Ovary (tissue), 7 donors: ENCODE measurements at regions not wholly inside any gene's neighbourhood (a gene's known extent, or its start where the extent isn't known, plus 50 kb on each side); places are given as distances from the start of the nearest gene placed in this dataset.
"Not testable (repeated sequence)": the region's sequence is repeated elsewhere in the genome, so short reads cannot be mapped to it uniquely, and the experiment has no call there.

Experiments
- DNase-seq, 5 donors: peaks; one replicate each; pipeline ENCODE4 v3.0.0-alpha.2; 2019 to 2020
- H3K27ac ChIP-seq, 2 donors: fragments of 200-600 bp; one replicate each; pipeline versions ENCODE4 v1.5.1 to v1.8.0; 2019 to 2022
- H3K27me3 ChIP-seq: fragments of 200-600 bp; one replicate; pipeline ENCODE4 v1.8.0; 2022
- H3K36me3 ChIP-seq: fragments of 200-600 bp; sonication (generic); one replicate; pipeline ENCODE4 v1.5.1; 2019
- H3K4me1 ChIP-seq: one replicate; pipeline ENCODE4 v1.8.1; 2013; ENCODE audit warnings: mild to moderate bottlenecking, moderate library complexity; ENCODE audit not compliant: insufficient read depth
- H3K4me3 ChIP-seq: fragments of 200-600 bp; sonication (generic); one replicate; pipeline ENCODE4 v1.5.1; 2017
- H3K9me3 ChIP-seq, 2 donors: fragments of 200-600 bp in 1 of 2; sonication (generic) in 1 of 2; one replicate each; pipeline versions ENCODE4 v1.5.1 to v1.8.1; 2013 to 2019; ENCODE audit warnings: mild to moderate bottlenecking in 1 of 2, moderate library complexity in 1 of 2
- CTCF ChIP-seq, 3 donors: fragments of 450-650 bp in 2 of 3; fragments of 200-600 bp in 1 of 3; IDR thresholded peaks; one replicate each; pipeline versions ENCODE4 v1.5.1 to v1.8.0; 2016 to 2022; ENCODE audit warnings: antibody characterized with exemption in 3 of 3, mild to moderate bottlenecking in 1 of 3
- EP300 ChIP-seq: sonication (generic); formaldehyde crosslinking; IDR thresholded peaks from one replicate; pipeline ENCODE4 v1.6.1; 2017; ENCODE audit warnings: antibody characterized with exemption
- POLR2A ChIP-seq: fragments of 450-650 bp; IDR thresholded peaks from one replicate; pipeline ENCODE4 v1.6.1; 2017; ENCODE audit warnings: antibody characterized with exemption, mild to moderate bottlenecking, moderate library complexity
- whole genome bisulfite sequencing, 3 donors: extraction: QIAGEN DNeasy Blood & Tissue Kit in 1 of 3; methylation state at CpG; one replicate each; pipeline versions ENCODE4 v1.1.5 to v1.1.7; 2013 to 2017; 5-methylcytosine and 5-hydroxymethylcytosine counted together
- intact Hi-C, 4 donors: fragments of 100-400 bp; cut with DNase I; formaldehyde crosslinking; loops; one replicate each; pipeline versions ENCODE4 v1.11.0 to v1.15.1; 2022 to 2023
- donor health status: DM: no; HTN: no; CAD: no; lungs with moderate emphysema.
- donor health status: DM: no; HTN: no; CAD: no.
- donor health status: Bipolar disorder and iron deficiency.
- donor health status: DM: no; HTN: no; CAD: no.
- donor health status: DM: yes; HTN: yes; CAD: no.

DNA sequence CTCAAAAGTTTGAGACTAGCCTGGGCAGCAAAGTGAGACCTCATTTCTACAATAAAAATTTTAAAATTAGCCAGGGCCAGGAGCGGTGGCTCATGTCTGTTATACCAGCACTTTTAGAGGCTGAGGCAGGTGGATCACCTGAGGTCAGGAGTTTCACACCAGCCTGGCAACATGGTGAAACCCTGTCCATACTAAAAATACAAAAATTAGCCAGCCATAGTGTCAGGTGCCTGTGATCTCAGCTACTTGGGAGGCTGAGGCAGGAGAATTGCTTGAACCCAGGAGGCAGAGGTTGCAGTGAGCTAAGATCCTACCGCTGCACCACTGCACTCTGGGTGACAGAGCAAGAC is 85.1 kb upstream of the MAP4 start:
- 97 to 100% (median 98%) methylated on average over 2 of the region's 2 CpGs for WGBS, 3 donors

GRCh38 chr3:48092270-48092669 is 76.1 kb upstream of the MAP4 start:
- Histone ChIP-seq H3K36me3 (no peaks in the 10 kb centered on the region), H3K27ac (no peak overlapping the region), H3K4me3 (no peak overlapping the region), H3K27me3 (no peaks in the 10 kb centered on the region), H3K9me3 (no peaks in the 10 kb centered on the region), H3K4me1 (no peaks in the 10 kb centered on the region)
- no peak for TF ChIP-seq EP300
- TF ChIP-seq POLR2A: no peak
- no peak for TF ChIP-seq CTCF (IDR thresholded peaks at IDR 0.05)
- intact Hi-C loops: no loop called here
- no peak for DNase-seq
- 38 to 91% (median 39%) methylated on average over 2 of the region's 2 CpGs for WGBS, 3 donors

More for the DNA sequence above, 85.1 kb upstream of the MAP4 start:
- H3K4me3 ChIP-seq, H3K36me3 ChIP-seq, H3K27ac ChIP-seq, H3K4me1 ChIP-seq, DNase-seq, intact Hi-C loops, H3K27me3 ChIP-seq, H3K9me3 ChIP-seq: not testable (repeated sequence)

DNA sequence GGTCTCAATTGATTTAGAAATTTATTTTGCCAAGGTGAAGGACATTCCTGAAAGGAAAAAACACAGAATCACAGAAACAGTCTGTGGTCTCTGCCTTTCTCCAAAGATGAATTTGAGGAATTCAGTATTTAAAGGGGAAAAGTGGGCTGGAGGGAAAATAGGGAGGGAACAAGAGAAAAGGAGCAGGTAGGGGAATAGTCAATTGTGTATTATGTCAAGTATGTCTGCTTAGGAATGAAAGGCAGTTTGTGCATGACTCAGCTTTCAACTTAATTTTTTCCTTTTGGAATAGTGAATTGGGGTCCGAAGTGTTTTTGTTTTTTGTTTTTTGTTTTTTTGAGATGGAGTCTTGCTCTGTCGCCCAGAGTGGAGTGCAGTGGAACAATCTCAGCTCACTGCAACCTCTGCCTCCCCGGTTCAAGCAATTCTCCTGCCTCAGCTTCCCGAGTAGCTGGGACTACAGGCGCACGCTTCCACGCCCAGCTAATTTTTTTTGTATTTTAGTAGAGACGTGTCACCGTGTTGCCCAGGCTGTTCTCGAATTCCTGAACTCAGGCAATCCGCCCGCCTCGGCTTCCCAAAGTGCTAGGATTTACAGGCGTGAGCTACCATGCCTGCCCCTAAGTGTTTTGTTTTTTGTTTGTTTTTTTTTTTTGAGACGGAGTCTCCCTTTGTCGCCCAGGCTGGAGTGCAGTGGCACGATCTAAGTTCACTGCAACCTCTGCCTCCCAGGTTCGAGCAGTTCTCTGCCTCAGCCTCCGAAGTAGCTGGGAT is 74.1 kb upstream of the MAP4 start:
- peaks cover 2% of the 10 kb centered on the region for H3K4me1 ChIP-seq
- H3K36me3 ChIP-seq: no peaks in the 10 kb centered on the region
- H3K9me3 ChIP-seq: no peaks in the 10 kb centered on the region
- H3K27ac ChIP-seq: no peak overlapping the region
- no peak for TF ChIP-seq EP300
- TF ChIP-seq CTCF (IDR thresholded peaks at IDR 0.05): no peak
- TF ChIP-seq POLR2A: no peak
- H3K27me3 ChIP-seq: no peaks in the 10 kb centered on the region
- DNase-seq: no peak
- WGBS, 3 donors: 88 to 90% (median 88%) methylated on average over 19 of the region's 19 CpGs
- H3K4me3 ChIP-seq: no peak overlapping the region
- intact Hi-C loops: no loop called here

DNA sequence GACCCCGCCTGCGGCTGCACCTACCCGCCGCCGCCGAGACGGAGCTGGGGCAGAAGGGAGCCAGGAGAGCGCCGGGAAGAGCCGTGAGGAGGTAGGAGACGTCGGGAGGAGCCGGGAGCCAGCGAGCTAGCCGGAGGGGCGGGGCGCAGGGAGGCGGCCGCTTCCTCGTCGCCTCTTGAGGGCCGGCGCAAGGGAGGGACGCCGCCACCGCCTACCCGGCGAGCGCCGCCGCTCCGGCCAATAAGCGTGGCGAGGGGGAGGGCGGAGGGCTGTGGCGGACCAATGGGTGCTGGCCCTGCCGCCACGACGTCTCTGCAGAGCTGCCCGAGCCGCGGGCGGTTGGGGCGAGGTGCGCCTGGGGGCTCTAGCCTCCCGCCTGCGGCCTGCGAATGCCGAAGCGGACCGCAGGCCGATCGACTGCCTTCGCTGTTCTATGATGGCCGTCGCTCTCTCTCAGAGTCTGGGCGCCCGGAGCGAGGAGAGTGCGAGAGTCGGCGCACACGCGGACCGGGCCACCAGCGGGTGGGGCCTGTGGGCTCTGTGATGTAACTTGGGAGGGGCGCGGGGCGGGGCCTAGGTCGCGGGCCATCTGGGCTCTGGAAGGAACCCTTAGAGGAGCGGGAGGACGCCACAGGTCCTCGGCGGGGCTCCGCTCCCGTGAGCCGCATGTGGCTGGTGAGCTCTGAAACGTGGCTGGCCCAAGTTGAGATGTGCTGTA is 72.7 kb upstream of the MAP4 start:
- WGBS, 3 donors: 0% methylated on average over 57 to 79 of the region's 79 CpGs
- intact Hi-C loops: loop anchor here in 1 of 4 donors (10.0 kb wide), 1 partner anchor 54 kb away; no protein-coding TSS in a partner anchor

More for the DNA sequence above, 72.7 kb upstream of the MAP4 start:
- no peaks in the 10 kb centered on the region for H3K36me3 ChIP-seq
- peaks cover 3% of the 10 kb centered on the region for H3K4me1 ChIP-seq
- H3K4me3 ChIP-seq: peak overlapping the region; percentile 99
- H3K27ac ChIP-seq: peak overlapping the region; percentile 91 to 96
- TF ChIP-seq POLR2A (peak; percentile 82), CTCF (IDR thresholded peaks at IDR 0.05) (peak in 2 of 3 donors; percentile 6 to 25), EP300 (peak; percentile 82)
- H3K9me3 ChIP-seq: no peaks in the 10 kb centered on the region
- DNase-seq: peak; percentile 95 to 97 (median 96)
- H3K27me3 ChIP-seq: no peaks in the 10 kb centered on the region
